ENCODE measurements at regions not wholly inside any gene's neighbourhood (a gene's known extent, or its start where the extent isn't known, plus 50 kb on each side); places are given as distances from the start of the nearest gene placed in this dataset.

GRCh38 chr13:24615911-24616472, 64.2 kb upstream of the ATP12A start:
- no peak for TF ChIP-seq EZH2 (IDR thresholded peaks at IDR 0.05; ENCODE audit: insufficient read depth, poor library complexity, severe bottlenecking)
- TF ChIP-seq EZH2phosphoT487 (IDR thresholded peaks at IDR 0.05; ENCODE audit: insufficient read depth, low read depth), result no peak

Measured in GM23248 (cell line).